ENCODE measurements at regions not wholly inside any gene's neighbourhood (a gene's known extent, or its start where the extent isn't known, plus 50 kb on each side); places are given as distances from the start of the nearest gene placed in this dataset.

DNA sequence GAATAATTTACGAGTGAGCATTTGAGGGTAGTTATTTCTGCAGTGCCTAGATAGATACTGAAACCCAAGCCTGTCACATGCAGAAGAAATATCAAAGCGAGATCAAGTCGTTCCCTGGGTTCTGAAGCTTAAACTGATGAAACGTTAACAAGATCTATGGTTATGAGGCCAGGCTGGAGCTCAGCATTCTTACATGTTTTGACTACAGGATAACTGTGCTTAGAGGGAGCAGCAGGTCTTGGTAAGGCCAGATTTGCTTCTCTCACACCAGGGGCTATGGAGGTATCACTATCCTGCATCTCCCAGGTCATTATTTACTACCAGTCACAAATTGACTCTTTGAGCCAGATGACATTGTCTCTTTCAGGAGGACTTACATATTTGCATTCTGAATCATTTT, 1401.4 kb upstream of the PRMT6 start:
- TF ChIP-seq POLR2AphosphoS5 (IDR thresholded peaks at IDR 0.05; ENCODE audit: low read depth, low read length) (no peak), REST (IDR thresholded peaks at IDR 0.05; ENCODE audit: insufficient read depth in 1 of 2, low read depth in 2 of 2, low read length in 2 of 2) (no peak), SIN3A (IDR thresholded peaks at IDR 0.05; ENCODE audit: borderline replicate concordance, insufficient read depth, low read length) (no peak), TAF1 (IDR thresholded peaks at IDR 0.05; ENCODE audit: borderline replicate concordance, insufficient read depth, low read length) (no peak), FOXP2 (optimal IDR thresholded peaks at IDR 0.05; ENCODE audit: borderline replicate concordance, extremely low read depth, extremely low read length, insufficient read depth) (no peak)
